ENCODE measurements at regions not wholly inside any gene's neighbourhood (a gene's known extent, or its start where the extent isn't known, plus 50 kb on each side); places are given as distances from the start of the nearest gene placed in this dataset.

- ATAC-seq: no peak
- H3K9me3 ChIP-seq: no peaks in the 10 kb centered on the region
- no peaks in the 10 kb centered on the region for H3K4me1 ChIP-seq
- in situ Hi-C loops (cut with MboI; ENCODE audit: low sequenced_read_pairs in 4 of 4) (no loop called here), intact Hi-C loops (cut with DNase I; ENCODE audit: low total_unique reads) (no loop called here)
- H3K27me3 ChIP-seq: no peaks in the 10 kb centered on the region
- no peaks in the 10 kb centered on the region for H3K36me3 ChIP-seq
- no peak overlapping the region for H3K4me3 ChIP-seq
- DNase-seq: no peak
- H3K27ac ChIP-seq: no peak overlapping the region
- TF ChIP-seq POLR2A (IDR thresholded peaks at IDR 0.05): no peak
- TF ChIP-seq, protein P1, sequence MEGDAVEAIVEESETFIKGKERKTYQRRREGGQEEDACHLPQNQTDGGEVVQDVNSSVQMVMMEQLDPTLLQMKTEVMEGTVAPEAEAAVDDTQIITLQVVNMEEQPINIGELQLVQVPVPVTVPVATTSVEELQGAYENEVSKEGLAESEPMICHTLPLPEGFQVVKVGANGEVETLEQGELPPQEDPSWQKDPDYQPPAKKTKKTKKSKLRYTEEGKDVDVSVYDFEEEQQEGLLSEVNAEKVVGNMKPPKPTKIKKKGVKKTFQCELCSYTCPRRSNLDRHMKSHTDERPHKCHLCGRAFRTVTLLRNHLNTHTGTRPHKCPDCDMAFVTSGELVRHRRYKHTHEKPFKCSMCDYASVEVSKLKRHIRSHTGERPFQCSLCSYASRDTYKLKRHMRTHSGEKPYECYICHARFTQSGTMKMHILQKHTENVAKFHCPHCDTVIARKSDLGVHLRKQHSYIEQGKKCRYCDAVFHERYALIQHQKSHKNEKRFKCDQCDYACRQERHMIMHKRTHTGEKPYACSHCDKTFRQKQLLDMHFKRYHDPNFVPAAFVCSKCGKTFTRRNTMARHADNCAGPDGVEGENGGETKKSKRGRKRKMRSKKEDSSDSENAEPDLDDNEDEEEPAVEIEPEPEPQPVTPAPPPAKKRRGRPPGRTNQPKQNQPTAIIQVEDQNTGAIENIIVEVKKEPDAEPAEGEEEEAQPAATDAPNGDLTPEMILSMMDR (IDR thresholded peaks at IDR 0.05 in 4 of 5, conservative IDR thresholded peaks at IDR 0.05 in 1 of 5): no peak
Observed at GRCh38 chr4:135605076-135605475, 1403.5 kb upstream of the PABPC4L start.

GRCh38 chr4:135604531-135604930 is 1402.9 kb upstream of the PABPC4L start:
- Histone ChIP-seq H3K4me3 (no peak overlapping the region), H3K27me3 (no peaks in the 10 kb centered on the region), H3K4me1 (no peaks in the 10 kb centered on the region), H3K27ac (no peak overlapping the region), H3K9me3 (no peaks in the 10 kb centered on the region), H3K36me3 (no peaks in the 10 kb centered on the region)
- intact Hi-C loops (cut with DNase I; ENCODE audit: low total_unique reads) (no loop called here), in situ Hi-C loops (cut with MboI; ENCODE audit: low sequenced_read_pairs in 4 of 4) (no loop called here)
- TF ChIP-seq POLR2A (IDR thresholded peaks at IDR 0.05): no peak
- TF ChIP-seq, protein P1 (IDR thresholded peaks at IDR 0.05 in 4 of 5, conservative IDR thresholded peaks at IDR 0.05 in 1 of 5): no peak
- ATAC-seq (no peak), DNase-seq (no peak)

- in situ Hi-C loops (cut with MboI; ENCODE audit: low sequenced_read_pairs in 4 of 4): no loop called here
- TF ChIP-seq, protein P1 (IDR thresholded peaks at IDR 0.05 in 4 of 5, conservative IDR thresholded peaks at IDR 0.05 in 1 of 5): no peak
- no peak for TF ChIP-seq POLR2A (IDR thresholded peaks at IDR 0.05)
- ATAC-seq (no peak), DNase-seq (no peak)
- Histone ChIP-seq H3K36me3 (no peaks in the 10 kb centered on the region), H3K4me1 (no peaks in the 10 kb centered on the region), H3K4me3 (no peak overlapping the region), H3K27me3 (no peaks in the 10 kb centered on the region), H3K27ac (no peak overlapping the region), H3K9me3 (no peaks in the 10 kb centered on the region)
- intact Hi-C loops (cut with DNase I; ENCODE audit: low total_unique reads): no loop called here
Observed at GRCh38 chr4:135601351-135601750, 1399.8 kb upstream of the PABPC4L start.

- no peaks in the 10 kb centered on the region for H3K36me3 ChIP-seq
- H3K27me3 ChIP-seq: no peaks in the 10 kb centered on the region
- no peaks in the 10 kb centered on the region for H3K9me3 ChIP-seq
- H3K4me1 ChIP-seq: no peaks in the 10 kb centered on the region
- DNase-seq (no peak), ATAC-seq (no peak)
- intact Hi-C loops (cut with DNase I; ENCODE audit: low total_unique reads): no loop called here
- in situ Hi-C loops (cut with MboI; ENCODE audit: low sequenced_read_pairs in 4 of 4): no loop called here
- no peak overlapping the region for H3K27ac ChIP-seq
- TF ChIP-seq, protein P1 (IDR thresholded peaks at IDR 0.05 in 4 of 5, conservative IDR thresholded peaks at IDR 0.05 in 1 of 5): no peak
- TF ChIP-seq POLR2A (IDR thresholded peaks at IDR 0.05): no peak
- H3K4me3 ChIP-seq: no peak overlapping the region
Observed at GRCh38 chr4:135598151-135598550, 1396.6 kb upstream of the PABPC4L start.

- Histone ChIP-seq H3K4me1 (no peaks in the 10 kb centered on the region), H3K27me3 (no peaks in the 10 kb centered on the region), H3K4me3 (no peak overlapping the region), H3K36me3 (no peaks in the 10 kb centered on the region), H3K27ac (no peak overlapping the region), H3K9me3 (no peaks in the 10 kb centered on the region)
- ATAC-seq: no peak
- intact Hi-C loops (cut with DNase I; ENCODE audit: low total_unique reads) (no loop called here), in situ Hi-C loops (cut with MboI; ENCODE audit: low sequenced_read_pairs in 4 of 4) (no loop called here)
- no peak for TF ChIP-seq POLR2A (IDR thresholded peaks at IDR 0.05)
- no peak for DNase-seq
Observed at GRCh38 chr4:135594521-135594920, 1392.9 kb upstream of the PABPC4L start.

Measured in gastrocnemius medialis (tissue), 4 donors.